Astrocyte of the spinal cord (primary cell): ENCODE measurements at regions not wholly inside any gene's neighbourhood (a gene's known extent, or its start where the extent isn't known, plus 50 kb on each side); places are given as distances from the start of the nearest gene placed in this dataset.
"Not testable (repeated sequence)": the region's sequence is repeated elsewhere in the genome, so short reads cannot be mapped to it uniquely, and the experiment has no call there.

Experiments used
- DNase-seq: peaks from one replicate; pipeline ENCODE4 v3.0.0; 2011; ENCODE audit warnings: low read depth, low spot score
- H3K4me3 ChIP-seq: 2 replicates; pipeline ENCODE4 v1.5.1; 2011; ENCODE audit warnings: low read depth, mild to moderate bottlenecking, low read length, moderate library complexity
- in situ Hi-C: cut with HindIII; loops from 2 replicates; pipeline ENCODE4 v1.10.0; 2017; ENCODE audit warnings: low sequenced_read_pairs
- TF ChIP-seq, protein P1 (sequence below): IDR thresholded peaks from 2 replicates; pipeline ENCODE4 v1.5.1; 2012; ENCODE audit warnings: low read depth, mild to moderate bottlenecking, low read length, inconsistent platforms

DNA sequence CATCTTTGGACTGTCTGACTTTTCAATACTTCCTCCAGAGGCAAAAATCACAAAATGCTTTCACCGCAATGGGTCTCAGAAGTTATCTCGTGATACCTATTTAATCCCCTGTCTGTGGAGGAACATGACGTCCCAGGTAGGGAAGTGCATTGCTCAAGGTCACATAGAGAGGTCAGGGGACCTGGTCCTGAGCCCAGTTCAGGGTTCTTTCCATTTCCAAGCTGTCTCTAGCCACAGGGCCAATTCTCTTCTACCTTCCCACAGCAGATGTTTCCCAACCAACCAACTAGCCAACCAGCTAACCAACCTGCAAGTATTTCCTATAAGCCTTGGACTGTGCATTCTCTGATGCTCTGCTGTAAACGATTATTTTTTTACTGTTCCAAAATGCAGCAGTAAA lies 122.2 kb upstream of the DLG1 start:
- TF ChIP-seq, protein P1, sequence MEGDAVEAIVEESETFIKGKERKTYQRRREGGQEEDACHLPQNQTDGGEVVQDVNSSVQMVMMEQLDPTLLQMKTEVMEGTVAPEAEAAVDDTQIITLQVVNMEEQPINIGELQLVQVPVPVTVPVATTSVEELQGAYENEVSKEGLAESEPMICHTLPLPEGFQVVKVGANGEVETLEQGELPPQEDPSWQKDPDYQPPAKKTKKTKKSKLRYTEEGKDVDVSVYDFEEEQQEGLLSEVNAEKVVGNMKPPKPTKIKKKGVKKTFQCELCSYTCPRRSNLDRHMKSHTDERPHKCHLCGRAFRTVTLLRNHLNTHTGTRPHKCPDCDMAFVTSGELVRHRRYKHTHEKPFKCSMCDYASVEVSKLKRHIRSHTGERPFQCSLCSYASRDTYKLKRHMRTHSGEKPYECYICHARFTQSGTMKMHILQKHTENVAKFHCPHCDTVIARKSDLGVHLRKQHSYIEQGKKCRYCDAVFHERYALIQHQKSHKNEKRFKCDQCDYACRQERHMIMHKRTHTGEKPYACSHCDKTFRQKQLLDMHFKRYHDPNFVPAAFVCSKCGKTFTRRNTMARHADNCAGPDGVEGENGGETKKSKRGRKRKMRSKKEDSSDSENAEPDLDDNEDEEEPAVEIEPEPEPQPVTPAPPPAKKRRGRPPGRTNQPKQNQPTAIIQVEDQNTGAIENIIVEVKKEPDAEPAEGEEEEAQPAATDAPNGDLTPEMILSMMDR = no peak
- in situ Hi-C loops = no loop called here
- no peak overlapping the region for H3K4me3 ChIP-seq
- no peak for DNase-seq

DNA sequence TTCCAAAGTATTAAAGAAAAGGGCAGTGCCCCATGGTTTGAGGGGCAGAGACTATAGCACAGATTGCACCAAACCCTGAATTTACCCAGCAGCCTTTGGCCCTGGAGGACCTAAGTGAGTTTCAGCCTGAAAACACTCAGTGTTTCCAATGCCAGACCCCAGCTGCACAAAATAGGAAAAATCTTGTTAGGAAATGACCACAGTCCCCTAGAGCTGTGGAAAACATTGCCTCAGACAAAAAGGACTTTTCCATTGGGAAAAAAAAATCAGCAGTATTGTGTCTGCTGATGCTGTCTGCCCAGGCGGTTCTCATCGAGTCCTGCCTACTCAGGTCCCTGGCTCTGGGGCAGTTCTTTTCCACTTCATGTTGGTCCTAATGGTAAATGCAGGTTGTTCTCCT lies 121.7 kb upstream of the DLG1 start:
- no peak overlapping the region for H3K4me3 ChIP-seq
- in situ Hi-C loops = no loop called here
- TF ChIP-seq, protein P1 = no peak
- peak; percentile 54 for DNase-seq

DNA sequence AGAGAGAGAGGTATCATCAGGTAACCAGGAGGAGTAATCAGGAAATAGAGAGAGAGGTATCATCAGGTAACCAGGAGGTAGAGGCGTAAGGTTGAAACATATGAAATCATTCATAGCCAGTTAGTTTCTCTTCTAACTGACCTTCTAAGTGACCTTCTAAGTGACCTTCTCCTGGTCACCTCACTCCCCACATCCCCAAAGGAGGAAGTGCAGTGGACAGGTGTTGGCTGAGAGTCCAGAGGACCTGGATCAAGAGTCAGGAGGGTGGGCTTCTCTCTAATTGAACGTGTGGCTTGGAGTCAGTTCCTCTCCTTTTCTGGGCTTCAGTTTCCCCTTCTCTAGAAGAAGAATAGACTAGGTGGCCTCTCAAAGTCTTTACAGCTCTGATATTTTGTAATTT lies 121.3 kb upstream of the DLG1 start:
- no peak for DNase-seq
- in situ Hi-C loops = no loop called here
- no peak overlapping the region for H3K4me3 ChIP-seq
- TF ChIP-seq, protein P1 = no peak

DNA sequence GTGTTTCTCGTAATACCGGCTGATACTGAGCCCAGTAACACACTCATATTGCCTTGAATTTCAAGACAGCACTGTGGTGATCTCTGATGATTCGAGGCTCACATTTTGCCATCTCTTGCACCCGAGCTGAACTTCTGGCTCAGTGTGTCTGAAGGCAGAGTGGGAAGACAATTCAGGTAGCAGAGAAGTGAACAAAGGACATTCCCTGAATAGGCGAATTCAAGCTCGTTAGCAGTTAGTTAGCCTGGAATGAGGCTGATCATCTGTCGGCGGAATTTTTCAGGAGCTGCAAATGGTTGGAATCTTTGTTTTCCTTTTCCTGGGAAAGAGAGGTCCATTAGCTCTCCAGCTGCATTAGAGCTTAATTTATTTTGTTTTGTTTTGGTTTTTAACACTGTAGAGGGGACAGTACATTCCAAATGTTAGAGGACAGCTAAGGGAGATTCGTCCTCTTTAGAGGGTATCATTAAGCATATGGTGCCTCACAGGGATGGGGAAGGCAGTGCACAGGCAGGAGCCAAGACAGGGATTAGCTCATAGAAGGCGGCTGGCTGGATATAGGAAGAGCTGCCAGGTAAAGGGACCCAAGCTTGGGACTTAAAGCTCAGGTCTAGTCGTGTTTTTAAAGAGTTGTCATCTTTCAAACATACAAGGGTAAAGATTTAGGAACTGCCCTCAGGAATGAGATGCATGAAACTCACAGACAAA lies 119.7 kb upstream of the DLG1 start:
- no peak for DNase-seq
- no peak overlapping the region for H3K4me3 ChIP-seq
- in situ Hi-C loops = no loop called here
- TF ChIP-seq, protein P1 = no peak

DNA sequence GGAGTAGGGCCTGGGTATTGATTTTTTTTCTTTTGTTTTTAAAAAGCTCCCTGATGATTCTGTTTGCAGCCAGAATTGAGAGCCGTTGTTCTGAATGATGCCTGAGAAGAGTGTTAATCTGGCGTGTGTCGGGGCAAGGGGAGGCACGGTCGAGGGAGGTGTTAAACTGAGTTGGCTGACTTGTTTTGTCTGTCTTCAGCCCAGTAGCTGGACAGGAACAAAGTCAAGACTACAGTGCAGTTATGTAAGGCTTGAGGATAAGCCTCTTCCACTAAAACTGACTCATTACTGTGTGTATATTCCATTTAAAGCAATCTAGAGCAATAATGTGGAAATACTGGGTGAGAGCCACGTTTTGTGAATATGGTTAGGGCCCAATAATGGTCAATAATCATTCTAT lies 119.0 kb upstream of the DLG1 start:
- in situ Hi-C loops = no loop called here

DNA sequence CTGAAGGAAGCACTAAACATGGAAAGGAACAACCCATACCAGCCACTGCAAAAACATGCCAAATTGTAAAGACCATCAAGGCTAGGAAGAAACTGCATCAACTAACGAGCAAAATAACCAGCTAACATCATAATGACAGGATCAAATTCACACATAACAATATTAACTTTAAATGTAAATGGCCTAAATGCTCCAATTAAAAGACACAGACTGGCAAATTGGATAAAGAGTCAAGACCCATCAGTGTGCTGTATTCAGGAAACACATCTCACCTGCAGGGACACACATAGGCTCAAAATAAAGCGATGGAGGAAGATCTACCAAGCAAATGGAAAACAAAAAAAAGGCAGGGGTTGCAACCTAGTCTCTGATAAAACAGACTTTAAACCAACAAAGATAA lies 113.5 kb upstream of the DLG1 start:
- DNase-seq, H3K4me3 ChIP-seq, in situ Hi-C loops: not testable (repeated sequence)

More for the DNA sequence above, 119.0 kb upstream of the DLG1 start:
- peak; percentile 57 for DNase-seq
- TF ChIP-seq, protein P1 = no peak
- no peak overlapping the region for H3K4me3 ChIP-seq

DNA sequence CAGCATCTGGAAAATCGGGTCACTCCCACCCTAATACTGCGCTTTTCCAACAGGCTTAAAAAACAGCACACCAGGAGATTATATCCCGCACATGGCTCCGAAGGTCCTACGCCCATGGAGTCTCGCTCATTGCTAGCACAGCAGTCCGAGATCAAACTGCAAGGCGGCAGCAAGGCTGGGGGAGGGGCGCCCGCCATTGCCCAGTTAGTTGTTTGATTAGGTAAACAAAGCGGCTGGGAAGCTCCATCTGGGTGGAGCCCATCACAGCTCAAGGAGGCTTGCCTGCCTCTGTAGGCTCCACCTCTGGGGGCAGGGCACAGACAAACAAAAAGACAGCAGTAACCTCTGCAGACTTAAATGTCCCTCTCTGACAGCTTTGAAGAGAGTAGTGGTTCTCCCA lies 111.8 kb upstream of the DLG1 start:
- DNase-seq, in situ Hi-C loops, H3K4me3 ChIP-seq: not testable (repeated sequence)
